GM18868 (cell line): ENCODE measurements at regions not wholly inside any gene's neighbourhood (a gene's known extent, or its start where the extent isn't known, plus 50 kb on each side); places are given as distances from the start of the nearest gene placed in this dataset.

Source experiments
- ATAC-seq: cut with Tn5 transposase; IDR thresholded peaks from one replicate; pipeline ENCODE4 v1.9.1; 2021; ENCODE audit warnings: mild to moderate bottlenecking, moderate library complexity; ENCODE audit not compliant: unreplicated experiment

- no peak for ATAC-seq
Observed at GRCh38 chr14:95466506-95466905, 49.9 kb downstream of the SYNE3 start.

DNA sequence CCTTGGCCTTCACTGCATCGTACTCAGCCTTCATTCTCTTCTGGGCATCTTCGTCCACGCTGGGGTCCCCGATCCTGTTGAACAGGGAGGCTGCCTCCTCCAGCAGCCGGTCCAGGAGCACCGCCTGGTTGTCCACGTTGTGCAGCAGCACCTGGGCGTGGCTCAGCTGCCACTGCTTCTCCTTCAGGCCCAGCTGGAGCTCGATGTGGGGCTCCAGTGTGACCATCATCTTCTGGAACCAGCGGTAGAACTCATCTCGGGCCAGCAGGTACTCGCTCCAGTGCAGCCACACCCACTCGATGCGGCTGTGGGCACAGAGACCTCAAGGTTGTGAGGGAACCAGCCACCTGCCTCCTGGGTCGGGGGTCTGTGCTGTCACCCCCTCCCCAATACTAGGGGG is 50.5 kb downstream of the SYNE3 start:
- ATAC-seq: no peak

DNA sequence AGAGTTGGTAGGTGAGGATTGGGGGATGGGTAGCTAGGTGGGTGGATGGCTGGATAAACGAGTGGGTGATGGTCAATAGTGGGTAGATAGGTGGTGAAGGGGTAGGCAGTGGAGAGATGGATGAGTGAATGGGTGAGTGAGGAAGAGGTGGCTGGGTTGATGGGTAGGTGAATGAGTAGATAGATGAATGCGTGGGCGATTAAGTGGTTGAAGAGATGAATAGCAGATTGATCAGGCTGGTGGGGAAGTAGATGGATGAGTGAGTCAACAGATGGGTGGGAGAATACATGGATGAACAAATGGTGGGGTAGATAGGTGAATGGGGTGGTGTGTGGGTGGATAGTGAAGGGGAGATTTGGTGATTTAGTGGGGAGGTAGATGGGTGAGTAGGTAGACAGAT is 51.1 kb downstream of the SYNE3 start:
- no peak for ATAC-seq

GRCh38 chr14:95464514-95464913 is 51.9 kb downstream of the SYNE3 start:
- no peak for ATAC-seq

GRCh38 chr14:95464103-95464502 is 52.3 kb downstream of the SYNE3 start:
- ATAC-seq: peak; percentile 52

- peak; percentile 33 for ATAC-seq
Observed at GRCh38 chr14:95463171-95463901, 53.1 kb downstream of the SYNE3 start.

- ATAC-seq: no peak
Observed at GRCh38 chr14:95462491-95462890, 54.0 kb downstream of the SYNE3 start.

DNA sequence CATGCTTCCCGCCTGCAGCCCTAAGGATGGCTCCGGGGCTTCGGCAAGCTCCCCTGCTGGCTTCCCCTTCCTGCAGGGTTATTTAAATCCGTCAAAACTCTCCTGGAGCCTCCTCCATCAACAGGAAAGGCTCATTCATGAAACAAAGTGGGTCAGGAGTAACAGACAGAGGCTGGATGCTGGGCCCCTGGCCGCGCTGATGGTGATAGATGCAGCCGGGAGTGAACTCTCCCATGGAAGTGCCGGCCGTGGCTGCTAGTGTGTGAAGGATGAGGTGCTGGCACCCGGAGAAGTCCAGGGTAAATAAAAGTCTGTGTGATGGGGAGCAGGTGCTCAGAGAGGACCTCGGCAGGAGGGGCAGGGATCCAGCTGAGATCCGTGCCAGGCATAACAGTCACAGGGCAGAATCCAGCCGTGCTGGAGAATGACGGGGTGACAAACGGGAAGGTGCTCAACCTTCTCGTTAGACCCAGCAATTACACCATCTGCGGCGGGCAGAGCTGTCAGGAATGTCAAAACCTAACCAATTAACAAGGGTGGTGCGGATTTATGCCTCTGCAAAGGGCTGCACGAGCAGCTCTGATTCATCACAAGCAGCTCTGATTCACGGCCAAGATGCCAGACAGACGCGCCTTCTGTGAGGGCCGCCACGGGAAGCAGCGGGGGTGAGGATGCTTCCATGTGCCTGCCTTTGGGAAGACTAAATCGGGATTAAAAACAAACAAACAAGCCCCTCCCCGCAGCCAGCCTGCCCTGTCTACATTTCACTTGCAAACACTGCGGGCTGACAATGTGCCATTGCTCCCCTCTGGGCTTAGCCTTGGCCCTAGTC is 55.6 kb downstream of the SYNE3 start:
- ATAC-seq: no peak

- ATAC-seq: no peak
Observed at GRCh38 chr14:95458906-95459305, 57.5 kb downstream of the SYNE3 start.

DNA sequence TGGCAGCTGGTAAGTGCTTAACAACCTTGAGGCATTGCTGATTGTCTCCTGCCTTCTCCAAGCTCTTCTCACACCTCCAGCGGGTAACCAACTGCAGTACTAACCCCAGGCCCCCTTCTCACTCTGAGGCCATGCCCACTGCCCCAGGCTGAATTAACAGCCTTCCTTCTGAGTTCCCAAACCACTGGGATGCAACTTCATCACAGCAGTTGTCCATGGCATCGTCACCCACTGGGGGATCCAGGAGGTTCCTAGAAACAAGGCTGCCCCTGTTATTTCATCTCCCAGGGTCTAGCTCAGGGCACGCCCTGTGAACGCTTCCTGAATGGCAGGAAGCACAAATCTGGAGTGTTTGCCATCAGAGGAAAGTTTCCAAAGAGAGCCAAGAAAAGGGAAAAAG is 58.0 kb downstream of the SYNE3 start:
- no peak for ATAC-seq

GRCh38 chr14:95456281-95456680 is 60.2 kb downstream of the SYNE3 start:
- ATAC-seq: no peak

- no peak for ATAC-seq
Observed at GRCh38 chr14:95455246-95455645, 61.2 kb downstream of the SYNE3 start.

- ATAC-seq: no peak
Observed at GRCh38 chr14:95453713-95453980, 62.8 kb downstream of the SYNE3 start.

- no peak for ATAC-seq
Observed at GRCh38 chr14:95452893-95453712, 63.3 kb downstream of the SYNE3 start.

- no peak for ATAC-seq
Observed at GRCh38 chr14:95452176-95452892, 64.1 kb downstream of the SYNE3 start.

- ATAC-seq: no peak
Observed at GRCh38 chr14:95449131-95449530, 67.3 kb downstream of the SYNE3 start.

DNA sequence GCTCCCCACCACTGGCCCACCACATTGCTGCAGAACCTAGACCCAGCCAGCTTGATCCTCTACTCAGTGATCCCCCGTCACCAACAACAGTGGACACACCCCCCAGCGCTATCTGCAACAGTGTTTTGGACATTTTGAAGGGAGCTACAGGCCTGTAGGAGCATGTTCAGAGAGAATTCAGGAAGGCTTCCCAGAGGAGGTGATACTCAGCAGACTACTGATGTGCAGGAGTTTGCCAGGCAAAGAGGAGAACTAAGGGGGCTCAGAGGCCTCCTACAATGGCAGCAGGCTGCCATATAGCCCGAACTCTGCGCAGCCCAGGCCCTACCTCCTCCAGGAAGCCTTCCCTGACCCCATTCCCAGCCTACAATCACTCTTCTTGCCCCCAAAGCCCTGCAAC is 70.0 kb downstream of the SYNE3 start:
- ATAC-seq: no peak

DNA sequence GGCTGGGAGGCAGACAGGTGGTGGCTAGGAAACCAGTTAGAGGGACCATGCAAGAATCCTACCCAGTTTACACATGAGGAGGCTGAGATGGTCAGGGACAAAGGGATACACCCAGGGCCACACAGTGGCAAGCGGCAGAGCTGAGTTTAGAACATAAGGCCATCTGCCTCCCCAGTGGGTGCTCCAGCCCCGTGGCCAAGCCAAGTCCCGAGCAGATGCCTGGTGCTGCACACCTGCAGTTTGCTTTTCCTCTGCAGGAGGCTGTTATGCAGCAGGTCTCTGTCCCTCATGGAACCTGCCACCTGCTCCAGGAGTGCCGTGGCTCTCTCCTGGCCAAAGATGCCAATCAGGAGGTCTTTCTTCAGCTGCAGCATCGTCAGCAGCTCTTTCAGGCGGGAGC is 70.8 kb downstream of the SYNE3 start:
- ATAC-seq: no peak

GRCh38 chr14:95445161-95445560 is 71.3 kb downstream of the SYNE3 start:
- no peak for ATAC-seq

DNA sequence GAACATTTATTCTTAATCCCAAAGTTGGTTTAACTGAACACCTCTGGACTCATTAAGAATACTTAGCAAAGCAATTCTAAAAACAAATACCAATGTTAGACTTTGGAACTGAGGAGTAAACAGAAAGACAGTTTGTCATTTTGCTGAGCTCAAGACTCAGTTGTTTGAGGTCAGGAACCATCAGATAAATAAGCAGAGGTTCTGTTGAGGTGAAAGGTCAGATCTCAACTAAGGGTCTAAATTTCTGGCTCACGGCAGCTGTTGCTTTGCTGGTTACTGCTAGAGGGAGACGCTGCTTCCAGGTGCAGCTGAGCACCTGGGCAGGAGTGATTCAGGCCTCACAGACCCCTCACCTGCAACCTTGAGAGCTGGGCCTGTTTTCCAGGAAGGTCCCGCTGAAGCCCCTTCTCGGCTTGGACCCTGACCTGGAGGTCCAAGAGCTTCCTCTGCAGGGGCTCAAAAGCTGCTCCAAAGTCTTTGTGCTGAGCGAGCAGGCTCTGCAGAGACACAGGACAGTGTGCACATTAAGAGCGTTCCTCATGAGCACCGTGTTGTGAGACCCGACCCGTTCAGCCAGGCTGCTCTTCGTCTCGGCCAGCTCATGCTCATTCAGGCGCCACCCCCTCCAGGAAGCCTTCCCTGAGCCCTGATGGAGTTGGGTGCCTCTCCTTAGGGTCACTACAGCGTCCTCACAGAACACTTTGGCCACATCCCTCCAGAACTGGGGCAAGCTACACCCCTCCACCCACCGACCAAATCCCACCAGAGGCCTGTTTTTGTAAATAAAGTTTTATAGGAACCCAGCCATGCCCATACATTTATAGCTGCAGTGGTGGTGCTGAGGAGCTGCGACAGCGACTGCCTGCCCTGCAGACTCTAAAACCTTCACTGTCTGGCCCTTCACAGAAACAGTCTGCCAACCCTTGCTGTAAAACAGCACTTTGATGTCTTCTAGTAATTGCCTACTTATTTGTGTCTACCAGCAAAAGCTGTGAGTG is 72.0 kb downstream of the SYNE3 start:
- ATAC-seq: no peak
